ENCODE measurements at regions not wholly inside any gene's neighbourhood (a gene's known extent, or its start where the extent isn't known, plus 50 kb on each side); places are given as distances from the start of the nearest gene placed in this dataset.

- TF ChIP-seq CTCF (IDR thresholded peaks at IDR 0.05; ENCODE audit: insufficient read depth, low read length, poor library complexity, severe bottlenecking) (no peak), EZH2phosphoT487 (conservative IDR thresholded peaks at IDR 0.05; ENCODE audit: low read length) (no peak)
Measured at GRCh38 chr17:71824671-71825070, 296.1 kb upstream of the SOX9 start.
